AG10803 (cell line): ENCODE measurements at regions not wholly inside any gene's neighbourhood (a gene's known extent, or its start where the extent isn't known, plus 50 kb on each side); places are given as distances from the start of the nearest gene placed in this dataset.

Experiments used
- DNase-seq: peaks from one replicate; pipeline ENCODE4 v3.0.0; 2010; ENCODE audit warnings: low read depth
- H3K4me3 ChIP-seq: 2 replicates; pipeline ENCODE4 v1.5.1; 2011; ENCODE audit warnings: mild to moderate bottlenecking, low read length, control low read depth
- TF ChIP-seq, protein P1 (sequence below): conservative IDR thresholded peaks from 2 replicates; pipeline ENCODE4 v1.5.1; 2011; ENCODE audit warnings: mild to moderate bottlenecking, low read length, control low read depth, inconsistent platforms

DNA sequence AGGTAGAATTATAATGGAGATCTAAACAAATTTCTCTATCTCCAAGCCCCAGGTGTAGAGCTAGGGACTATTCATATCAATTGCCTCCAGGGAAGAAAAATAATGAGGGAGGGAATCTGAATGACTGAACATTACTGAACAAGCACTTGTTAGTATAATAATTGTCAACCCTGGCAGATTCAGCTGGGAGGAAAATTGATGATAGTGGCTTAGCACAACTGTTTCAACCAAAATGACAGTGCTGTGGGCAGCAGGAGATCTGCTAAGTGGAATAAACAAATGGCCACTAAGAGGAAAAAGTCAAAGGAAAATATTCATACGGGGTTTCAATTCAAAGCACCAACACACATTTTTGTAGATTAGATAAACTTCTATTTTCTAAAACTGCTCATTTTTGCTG lies 294.9 kb upstream of the ZNF385D start:
- DNase-seq: no peak
- TF ChIP-seq, protein P1, sequence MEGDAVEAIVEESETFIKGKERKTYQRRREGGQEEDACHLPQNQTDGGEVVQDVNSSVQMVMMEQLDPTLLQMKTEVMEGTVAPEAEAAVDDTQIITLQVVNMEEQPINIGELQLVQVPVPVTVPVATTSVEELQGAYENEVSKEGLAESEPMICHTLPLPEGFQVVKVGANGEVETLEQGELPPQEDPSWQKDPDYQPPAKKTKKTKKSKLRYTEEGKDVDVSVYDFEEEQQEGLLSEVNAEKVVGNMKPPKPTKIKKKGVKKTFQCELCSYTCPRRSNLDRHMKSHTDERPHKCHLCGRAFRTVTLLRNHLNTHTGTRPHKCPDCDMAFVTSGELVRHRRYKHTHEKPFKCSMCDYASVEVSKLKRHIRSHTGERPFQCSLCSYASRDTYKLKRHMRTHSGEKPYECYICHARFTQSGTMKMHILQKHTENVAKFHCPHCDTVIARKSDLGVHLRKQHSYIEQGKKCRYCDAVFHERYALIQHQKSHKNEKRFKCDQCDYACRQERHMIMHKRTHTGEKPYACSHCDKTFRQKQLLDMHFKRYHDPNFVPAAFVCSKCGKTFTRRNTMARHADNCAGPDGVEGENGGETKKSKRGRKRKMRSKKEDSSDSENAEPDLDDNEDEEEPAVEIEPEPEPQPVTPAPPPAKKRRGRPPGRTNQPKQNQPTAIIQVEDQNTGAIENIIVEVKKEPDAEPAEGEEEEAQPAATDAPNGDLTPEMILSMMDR: no peak

DNA sequence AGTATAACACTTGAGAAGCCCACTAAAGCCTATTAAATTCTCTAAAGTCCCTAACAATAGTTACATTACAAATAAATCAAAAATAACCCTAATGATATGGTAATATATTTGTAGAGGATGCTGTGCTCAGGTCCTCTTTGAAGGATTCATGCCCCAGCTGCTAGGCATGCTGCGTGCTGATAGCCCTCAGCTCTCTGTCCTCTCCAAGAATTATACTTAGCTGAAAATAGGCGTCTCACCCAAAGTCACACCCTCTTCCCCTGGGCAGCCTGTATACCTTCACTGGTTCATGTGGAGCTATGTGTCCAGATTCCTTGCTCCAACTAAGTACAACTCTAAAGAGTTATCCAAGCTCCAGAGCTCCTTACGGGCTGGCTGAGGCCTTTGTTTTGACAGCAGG lies 312.5 kb upstream of the ZNF385D start:
- no peak for DNase-seq
- H3K4me3 ChIP-seq: no peak overlapping the region
- TF ChIP-seq, protein P1: no peak

More for the DNA sequence above, 294.9 kb upstream of the ZNF385D start:
- no peak overlapping the region for H3K4me3 ChIP-seq

DNA sequence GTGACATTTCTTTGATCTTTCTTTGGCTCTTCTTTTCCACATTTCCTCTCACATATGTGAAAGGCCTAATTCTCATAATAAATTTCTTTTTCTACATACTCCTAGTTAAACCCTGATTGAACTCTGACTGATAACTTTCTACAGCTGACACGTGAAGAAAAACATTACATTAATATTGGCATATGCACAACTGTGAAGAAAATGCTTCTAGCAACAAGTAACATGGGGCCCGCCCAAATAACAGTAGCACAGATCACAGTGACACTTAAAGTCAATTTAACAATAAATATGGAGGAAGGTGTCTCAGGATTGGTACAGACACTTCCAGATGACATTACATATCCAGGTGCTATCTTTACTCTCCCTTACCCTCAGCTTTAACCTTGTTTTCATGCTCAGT lies 317.6 kb upstream of the ZNF385D start:
- H3K4me3 ChIP-seq: no peak overlapping the region
- no peak for DNase-seq
- TF ChIP-seq, protein P1: no peak

DNA sequence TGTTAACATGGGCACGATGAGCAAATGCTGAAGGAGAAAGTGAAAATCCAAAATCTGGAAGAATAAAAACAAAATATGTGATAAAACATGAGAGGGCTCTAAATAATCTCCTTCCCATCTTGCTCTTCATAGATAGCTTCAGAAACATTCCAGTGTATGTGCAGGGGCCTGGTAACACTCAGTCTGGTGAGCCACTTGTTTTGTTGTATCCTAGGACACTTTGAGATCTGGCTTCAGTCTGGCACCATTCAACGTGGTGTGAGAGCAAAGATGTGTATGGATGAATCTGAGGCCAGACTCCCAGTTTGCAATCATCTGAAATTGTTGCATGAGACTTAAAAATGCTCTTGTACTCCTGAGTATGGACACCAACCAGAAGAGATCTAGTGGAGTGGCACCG lies 337.2 kb upstream of the ZNF385D start:
- DNase-seq: no peak
- no peak overlapping the region for H3K4me3 ChIP-seq
- TF ChIP-seq, protein P1: no peak

DNA sequence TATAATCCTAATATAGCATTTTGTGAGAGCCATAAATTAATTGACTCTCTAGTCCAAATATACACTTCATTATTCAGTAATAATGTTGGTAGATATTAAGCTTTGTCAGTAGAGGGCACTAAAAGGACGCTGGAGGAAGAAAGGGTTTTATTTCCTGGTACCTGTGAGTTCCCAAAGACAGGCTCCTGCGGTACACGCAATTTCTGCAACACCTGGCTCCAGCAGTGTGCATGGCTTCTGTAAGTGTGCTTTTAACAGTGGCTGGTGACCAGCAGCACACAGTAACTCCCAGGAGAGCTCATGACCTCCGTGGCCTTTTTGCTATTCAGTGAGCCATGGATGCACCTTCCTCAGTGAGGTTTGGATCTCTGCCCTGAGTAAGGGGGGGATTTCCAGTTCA lies 338.3 kb upstream of the ZNF385D start:
- H3K4me3 ChIP-seq: no peak overlapping the region
- TF ChIP-seq, protein P1: peak; percentile 48
- DNase-seq: no peak

DNA sequence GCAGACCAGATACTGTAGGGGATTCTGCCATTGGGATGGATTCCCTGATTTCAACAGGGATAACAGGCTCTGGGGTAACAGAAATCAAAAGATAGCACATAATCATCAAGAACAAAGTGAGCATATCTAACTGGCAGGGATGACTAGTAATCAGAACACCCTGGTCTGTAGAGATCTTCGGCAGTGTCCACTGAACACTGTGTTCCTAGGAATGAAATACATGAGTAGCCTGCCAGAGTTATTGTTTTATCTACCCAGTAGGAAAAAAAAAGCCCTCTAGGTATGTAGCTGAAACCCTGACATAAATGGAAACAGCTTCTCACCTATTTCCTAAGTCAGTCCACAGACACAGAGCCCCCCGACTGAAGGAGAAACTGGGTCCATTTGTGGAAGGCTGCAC lies 340.3 kb upstream of the ZNF385D start:
- H3K4me3 ChIP-seq: no peak overlapping the region
- TF ChIP-seq, protein P1: no peak
- no peak for DNase-seq

DNA sequence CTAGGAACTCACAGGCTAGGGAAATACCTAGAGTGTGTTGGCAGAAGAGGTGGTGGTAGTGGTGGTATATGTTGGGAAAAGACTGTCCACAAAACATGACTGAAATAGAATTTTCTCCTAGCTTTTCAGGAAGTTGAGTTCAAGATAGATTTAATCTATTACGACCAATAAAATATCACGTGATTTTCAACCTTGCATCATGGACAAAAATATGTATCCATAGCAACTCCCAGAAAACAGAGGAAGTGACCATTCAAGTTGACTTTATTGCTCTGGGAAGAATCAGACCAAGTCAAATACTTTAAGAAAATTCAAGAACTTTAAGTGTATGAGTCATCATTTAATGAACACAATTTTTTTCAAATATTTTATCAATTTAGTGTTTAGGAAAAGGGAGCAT lies 347.0 kb upstream of the ZNF385D start:
- H3K4me3 ChIP-seq: no peak overlapping the region
- DNase-seq: no peak
- TF ChIP-seq, protein P1: no peak
